Upper lobe of right lung (tissue), 1 donor: ENCODE measurements at regions not wholly inside any gene's neighbourhood (a gene's known extent, or its start where the extent isn't known, plus 50 kb on each side); places are given as distances from the start of the nearest gene placed in this dataset.

Experiments used
- ATAC-seq: fragments of 200-7000 bp; cut with Tn5 transposase; one replicate; pipeline ENCODE4 v1.9.1; 2020; ENCODE audit warnings: mild to moderate bottlenecking, moderate library complexity
- DNase-seq: peaks from one replicate; pipeline ENCODE4 v3.0.0-alpha.2; 2020
- H3K27ac ChIP-seq: fragments of 200-600 bp; one replicate; pipeline ENCODE4 v1.8.0; 2022
- H3K27me3 ChIP-seq: fragments of 200-600 bp; one replicate; pipeline ENCODE4 v1.8.0; 2022; ENCODE audit warnings: mild to moderate bottlenecking
- H3K36me3 ChIP-seq: fragments of 200-600 bp; one replicate; pipeline ENCODE4 v1.8.0; 2022
- H3K4me1 ChIP-seq: fragments of 200-600 bp; one replicate; pipeline ENCODE4 v1.8.0; 2022
- H3K4me3 ChIP-seq: fragments of 200-600 bp; one replicate; pipeline ENCODE4 v1.8.0; 2022; ENCODE audit warnings: mild to moderate bottlenecking
- H3K9me3 ChIP-seq: fragments of 200-600 bp; one replicate; pipeline ENCODE4 v1.8.0; 2022
- CTCF ChIP-seq: fragments of 200-600 bp; IDR thresholded peaks from one replicate; pipeline ENCODE4 v1.8.0; 2022; ENCODE audit warnings: antibody characterized with exemption
- intact Hi-C: fragments of 100-400 bp; cut with DNase I; formaldehyde crosslinking; loops from one replicate; pipeline ENCODE4 v1.11.0; 2022
- donor health status: DM: no; HTN: yes; CAD: no; lungs with severe emphysema.

GRCh38 chr3:159139326-159139725, 337.5 kb downstream of the MFSD1 start:
- H3K27ac ChIP-seq, result no peak overlapping the region
- intact Hi-C loops, result no loop called here
- no peaks in the 10 kb centered on the region for H3K9me3 ChIP-seq
- no peak for DNase-seq
- H3K36me3 ChIP-seq, result no peaks in the 10 kb centered on the region
- ATAC-seq, result no peak
- no peaks in the 10 kb centered on the region for H3K4me1 ChIP-seq
- H3K4me3 ChIP-seq, result no peak overlapping the region
- H3K27me3 ChIP-seq, result no peaks in the 10 kb centered on the region
- TF ChIP-seq CTCF, result no peak

GRCh38 chr3:159144472-159144871, 342.6 kb downstream of the MFSD1 start:
- Histone ChIP-seq H3K9me3 (no peaks in the 10 kb centered on the region), H3K27me3 (no peaks in the 10 kb centered on the region), H3K27ac (no peak overlapping the region), H3K4me3 (no peak overlapping the region), H3K36me3 (no peaks in the 10 kb centered on the region), H3K4me1 (no peaks in the 10 kb centered on the region)
- intact Hi-C loops, result no loop called here
- no peak for ATAC-seq
- no peak for TF ChIP-seq CTCF
- no peak for DNase-seq

GRCh38 chr3:159144891-159145290, 343.0 kb downstream of the MFSD1 start:
- ATAC-seq, result no peak
- TF ChIP-seq CTCF, result no peak

GRCh38 chr3:159146392-159146791, 344.5 kb downstream of the MFSD1 start:
- H3K4me3 ChIP-seq, result no peak overlapping the region
- no peak for TF ChIP-seq CTCF
- H3K36me3 ChIP-seq, result no peaks in the 10 kb centered on the region
- no peak for ATAC-seq
- no peaks in the 10 kb centered on the region for H3K4me1 ChIP-seq
- DNase-seq, result no peak
- intact Hi-C loops, result no loop called here
- H3K9me3 ChIP-seq, result no peaks in the 10 kb centered on the region
- no peak overlapping the region for H3K27ac ChIP-seq
- no peaks in the 10 kb centered on the region for H3K27me3 ChIP-seq

More at GRCh38 chr3:159144891-159145290, 343.0 kb downstream of the MFSD1 start:
- intact Hi-C loops, result no loop called here
- no peaks in the 10 kb centered on the region for H3K27me3 ChIP-seq
- DNase-seq, result no peak
- H3K27ac ChIP-seq, result no peak overlapping the region
- H3K36me3 ChIP-seq, result no peaks in the 10 kb centered on the region
- no peaks in the 10 kb centered on the region for H3K4me1 ChIP-seq
- no peaks in the 10 kb centered on the region for H3K9me3 ChIP-seq
- no peak overlapping the region for H3K4me3 ChIP-seq

GRCh38 chr3:159146856-159147435, 345.1 kb downstream of the MFSD1 start:
- DNase-seq (no peak), ATAC-seq (no peak)
- no peak overlapping the region for H3K27ac ChIP-seq
- H3K4me1 ChIP-seq, result no peaks in the 10 kb centered on the region
- no peaks in the 10 kb centered on the region for H3K27me3 ChIP-seq
- no peaks in the 10 kb centered on the region for H3K36me3 ChIP-seq
- H3K4me3 ChIP-seq, result no peak overlapping the region
- H3K9me3 ChIP-seq, result no peaks in the 10 kb centered on the region
- TF ChIP-seq CTCF, result no peak
- intact Hi-C loops, result no loop called here

GRCh38 chr3:159147813-159148212, 346.0 kb downstream of the MFSD1 start:
- no peaks in the 10 kb centered on the region for H3K27me3 ChIP-seq
- no peaks in the 10 kb centered on the region for H3K4me1 ChIP-seq
- no peak overlapping the region for H3K4me3 ChIP-seq
- DNase-seq, result no peak
- no peaks in the 10 kb centered on the region for H3K36me3 ChIP-seq
- intact Hi-C loops, result no loop called here
- no peak overlapping the region for H3K27ac ChIP-seq
- ATAC-seq, result no peak
- no peaks in the 10 kb centered on the region for H3K9me3 ChIP-seq
- TF ChIP-seq CTCF, result no peak
